ENCODE measurements at regions not wholly inside any gene's neighbourhood (a gene's known extent, or its start where the extent isn't known, plus 50 kb on each side); places are given as distances from the start of the nearest gene placed in this dataset.

- H3K27me3 ChIP-seq (ENCODE audit: low read depth), result no peaks in the 10 kb centered on the region
- no peaks in the 10 kb centered on the region for H3K36me3 ChIP-seq
- intact Hi-C loops (cut with DNase I), result no loop called here
- DNase-seq (no peak), ATAC-seq (no peak)
- H3K4me3 ChIP-seq, result no peak overlapping the region
- TF ChIP-seq, protein P1, sequence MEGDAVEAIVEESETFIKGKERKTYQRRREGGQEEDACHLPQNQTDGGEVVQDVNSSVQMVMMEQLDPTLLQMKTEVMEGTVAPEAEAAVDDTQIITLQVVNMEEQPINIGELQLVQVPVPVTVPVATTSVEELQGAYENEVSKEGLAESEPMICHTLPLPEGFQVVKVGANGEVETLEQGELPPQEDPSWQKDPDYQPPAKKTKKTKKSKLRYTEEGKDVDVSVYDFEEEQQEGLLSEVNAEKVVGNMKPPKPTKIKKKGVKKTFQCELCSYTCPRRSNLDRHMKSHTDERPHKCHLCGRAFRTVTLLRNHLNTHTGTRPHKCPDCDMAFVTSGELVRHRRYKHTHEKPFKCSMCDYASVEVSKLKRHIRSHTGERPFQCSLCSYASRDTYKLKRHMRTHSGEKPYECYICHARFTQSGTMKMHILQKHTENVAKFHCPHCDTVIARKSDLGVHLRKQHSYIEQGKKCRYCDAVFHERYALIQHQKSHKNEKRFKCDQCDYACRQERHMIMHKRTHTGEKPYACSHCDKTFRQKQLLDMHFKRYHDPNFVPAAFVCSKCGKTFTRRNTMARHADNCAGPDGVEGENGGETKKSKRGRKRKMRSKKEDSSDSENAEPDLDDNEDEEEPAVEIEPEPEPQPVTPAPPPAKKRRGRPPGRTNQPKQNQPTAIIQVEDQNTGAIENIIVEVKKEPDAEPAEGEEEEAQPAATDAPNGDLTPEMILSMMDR (IDR thresholded peaks at IDR 0.05), result no peak
- no peaks in the 10 kb centered on the region for H3K4me1 ChIP-seq
- H3K27ac ChIP-seq, result no peak overlapping the region
- no peaks in the 10 kb centered on the region for H3K9me3 ChIP-seq
Observed at GRCh38 chr1:218890451-218890850, 283.2 kb upstream of the LYPLAL1 start.

GRCh38 chr1:218891577-218891976 lies 282.1 kb upstream of the LYPLAL1 start:
- Histone ChIP-seq H3K4me1 (no peaks in the 10 kb centered on the region), H3K9me3 (no peaks in the 10 kb centered on the region), H3K4me3 (no peak overlapping the region), H3K27ac (no peak overlapping the region), H3K36me3 (no peaks in the 10 kb centered on the region), H3K27me3 (ENCODE audit: low read depth) (no peaks in the 10 kb centered on the region)
- intact Hi-C loops (cut with DNase I), result no loop called here
- TF ChIP-seq, protein P1 (IDR thresholded peaks at IDR 0.05), result no peak
- DNase-seq, result no peak
- no peak for ATAC-seq

- no peaks in the 10 kb centered on the region for H3K27me3 ChIP-seq (ENCODE audit: low read depth)
- H3K4me3 ChIP-seq, result no peak overlapping the region
- no peaks in the 10 kb centered on the region for H3K36me3 ChIP-seq
- DNase-seq (no peak), ATAC-seq (no peak)
- TF ChIP-seq, protein P1 (IDR thresholded peaks at IDR 0.05), result no peak
- H3K9me3 ChIP-seq, result no peaks in the 10 kb centered on the region
- intact Hi-C loops (cut with DNase I), result no loop called here
- H3K27ac ChIP-seq, result no peak overlapping the region
- no peaks in the 10 kb centered on the region for H3K4me1 ChIP-seq
Observed at GRCh38 chr1:218895064-218895587, 278.6 kb upstream of the LYPLAL1 start.

DNA sequence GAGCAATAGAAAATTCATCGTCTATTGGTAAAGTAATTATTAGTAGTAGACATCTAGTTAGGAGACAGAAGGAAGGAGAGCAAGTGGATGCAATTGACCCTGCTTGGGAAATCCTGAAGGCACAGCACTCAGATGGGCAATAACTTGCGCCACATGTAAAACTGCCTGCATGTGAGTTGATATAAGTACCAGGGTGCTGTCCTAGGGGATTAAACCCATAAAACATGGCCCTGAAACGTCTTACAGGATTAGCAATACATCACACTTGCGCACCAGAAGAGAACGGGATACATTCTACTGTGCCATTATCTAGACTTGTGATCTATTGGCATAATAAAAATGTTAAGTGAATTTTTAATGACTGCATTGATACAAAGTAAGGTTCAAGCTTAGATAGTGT lies 277.5 kb upstream of the LYPLAL1 start:
- ATAC-seq (no peak), DNase-seq (no peak)
- Histone ChIP-seq H3K9me3 (no peaks in the 10 kb centered on the region), H3K36me3 (no peaks in the 10 kb centered on the region), H3K4me1 (no peaks in the 10 kb centered on the region), H3K4me3 (no peak overlapping the region), H3K27ac (no peak overlapping the region), H3K27me3 (ENCODE audit: low read depth) (no peaks in the 10 kb centered on the region)
- intact Hi-C loops (cut with DNase I), result no loop called here
- TF ChIP-seq, protein P1 (IDR thresholded peaks at IDR 0.05), result no peak

DNA sequence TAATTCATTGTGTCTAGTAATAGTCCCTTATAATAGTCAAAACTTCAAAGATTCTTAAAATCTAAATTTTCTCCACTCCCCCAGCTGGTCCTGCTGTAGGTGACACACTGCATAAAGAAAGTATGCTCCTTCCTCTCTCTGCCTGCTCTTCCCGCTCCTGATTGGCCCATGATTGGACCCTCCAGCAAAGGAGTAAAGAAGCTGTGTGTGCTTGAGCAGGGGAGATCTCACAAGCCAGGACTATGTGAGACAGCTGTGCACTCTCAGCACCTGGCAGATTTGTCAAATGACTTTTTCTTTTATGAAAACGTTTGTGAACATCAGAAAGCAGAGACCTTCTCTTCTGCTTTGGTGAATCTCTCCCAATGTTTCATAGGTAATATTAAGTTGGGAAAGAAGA lies 274.8 kb upstream of the LYPLAL1 start:
- TF ChIP-seq, protein P1 (IDR thresholded peaks at IDR 0.05), result no peak
- ATAC-seq (no peak), DNase-seq (no peak)
- H3K36me3 ChIP-seq, result no peaks in the 10 kb centered on the region
- no peaks in the 10 kb centered on the region for H3K4me1 ChIP-seq
- H3K4me3 ChIP-seq, result no peak overlapping the region
- no peaks in the 10 kb centered on the region for H3K9me3 ChIP-seq
- no peaks in the 10 kb centered on the region for H3K27me3 ChIP-seq (ENCODE audit: low read depth)
- no peak overlapping the region for H3K27ac ChIP-seq
- intact Hi-C loops (cut with DNase I), result no loop called here

DNA sequence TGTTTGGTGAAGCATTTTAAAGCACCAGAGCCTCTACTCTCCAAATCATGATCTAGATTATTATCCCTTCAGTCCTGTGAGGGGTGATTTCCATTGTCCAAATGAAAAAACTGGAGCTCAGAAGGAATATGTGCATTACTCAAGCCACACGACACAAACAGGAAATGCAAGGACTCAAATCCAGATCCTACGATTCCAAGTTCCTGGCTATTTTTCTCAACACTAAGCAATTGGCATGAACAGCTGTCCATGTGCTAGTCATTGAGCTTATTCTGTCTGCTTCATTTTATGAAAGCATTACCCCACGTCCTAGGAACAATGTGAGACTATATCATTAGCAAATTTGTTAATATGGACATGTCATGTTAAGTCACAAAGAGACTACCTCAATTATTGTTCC lies 273.1 kb upstream of the LYPLAL1 start:
- Histone ChIP-seq H3K4me1 (no peaks in the 10 kb centered on the region), H3K36me3 (no peaks in the 10 kb centered on the region), H3K4me3 (no peak overlapping the region), H3K9me3 (no peaks in the 10 kb centered on the region), H3K27me3 (ENCODE audit: low read depth) (no peaks in the 10 kb centered on the region), H3K27ac (no peak overlapping the region)
- intact Hi-C loops (cut with DNase I), result no loop called here
- no peak for DNase-seq
- TF ChIP-seq, protein P1 (IDR thresholded peaks at IDR 0.05), result no peak
- ATAC-seq, result no peak

Data from lower lobe of right lung (tissue), 2 donors.